GM19397 (cell line): ENCODE measurements at regions not wholly inside any gene's neighbourhood (a gene's known extent, or its start where the extent isn't known, plus 50 kb on each side); places are given as distances from the start of the nearest gene placed in this dataset.

Experiments used
- ATAC-seq: cut with Tn5 transposase; IDR thresholded peaks from one replicate; pipeline ENCODE4 v1.9.1; 2021; ENCODE audit warnings: mild to moderate bottlenecking, moderate library complexity; ENCODE audit not compliant: unreplicated experiment

DNA sequence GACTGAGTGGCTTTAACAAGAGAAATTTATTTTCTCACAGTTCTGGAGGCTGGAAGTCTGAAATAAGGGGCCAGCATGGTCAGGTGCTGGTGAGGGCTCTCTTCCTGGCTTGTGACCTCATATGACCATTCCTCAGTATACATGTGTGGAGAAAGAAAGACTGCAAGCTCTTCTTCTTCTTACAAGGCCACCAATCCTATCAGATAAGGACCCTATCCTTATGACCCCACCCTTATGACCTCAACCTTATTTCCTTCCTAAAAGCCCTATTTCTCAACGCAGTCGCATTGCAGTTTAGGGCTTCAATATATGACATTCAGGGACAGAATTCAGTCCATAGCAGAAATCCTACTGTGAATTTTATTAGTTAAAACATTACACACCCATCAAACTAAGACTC lies 124.4 kb upstream of the RAG2 start:
- ATAC-seq, result no peak

GRCh38 chr11:36719358-36720107 lies 121.5 kb upstream of the RAG2 start:
- no peak for ATAC-seq

GRCh38 chr11:36718451-36718850 lies 120.4 kb upstream of the RAG2 start:
- ATAC-seq, result no peak

- ATAC-seq, result no peak
Measured at GRCh38 chr11:36713715-36714114, 115.7 kb upstream of the RAG2 start.

- ATAC-seq, result no peak
Measured at GRCh38 chr11:36711104-36711825, 113.2 kb upstream of the RAG2 start.
